Ectodermal cell (in vitro differentiated cells): ENCODE measurements at regions not wholly inside any gene's neighbourhood (a gene's known extent, or its start where the extent isn't known, plus 50 kb on each side); places are given as distances from the start of the nearest gene placed in this dataset.

Experiments
- H3K27ac ChIP-seq: 2 replicates; pipeline ENCODE4 v1.7.0; 2013; ENCODE audit warnings: mild to moderate bottlenecking, low read depth, low read length; ENCODE audit not compliant: insufficient read depth, poor library complexity, severe bottlenecking
- H3K27me3 ChIP-seq: 2 replicates; pipeline ENCODE4 v1.7.0; 2013; ENCODE audit warnings: mild to moderate bottlenecking, low read length; ENCODE audit not compliant: insufficient read depth, control insufficient read depth, poor library complexity, severe bottlenecking
- H3K36me3 ChIP-seq: one replicate; pipeline ENCODE4 v1.7.0; 2013; ENCODE audit warnings: low read length; ENCODE audit not compliant: control insufficient read depth, insufficient read depth
- H3K4me1 ChIP-seq: one replicate; pipeline ENCODE4 v1.7.0; 2013; ENCODE audit warnings: low read length; ENCODE audit not compliant: control insufficient read depth, insufficient read depth
- H3K4me3 ChIP-seq: 2 replicates; pipeline ENCODE4 v1.7.0; 2013; ENCODE audit warnings: low read depth, low read length, control low read depth; ENCODE audit not compliant: insufficient read depth
- H3K9me3 ChIP-seq: 2 replicates; pipeline ENCODE4 v1.7.0; 2013; ENCODE audit warnings: mild to moderate bottlenecking, low read length, moderate library complexity; ENCODE audit not compliant: control insufficient read depth
- WGBS, 2 experiments: methylation state at CpG; one replicate each; pipeline ENCODE4 v1.1.7; 2013; ENCODE audit warnings: missing lambda C conversion rate in 2 of 2; 5-methylcytosine and 5-hydroxymethylcytosine counted together

- Histone ChIP-seq H3K36me3 (peaks cover 19% of the 10 kb centered on the region), H3K4me1 (no peaks in the 10 kb centered on the region), H3K27me3 (no peaks in the 10 kb centered on the region), H3K9me3 (no peaks in the 10 kb centered on the region), H3K27ac (no peak overlapping the region), H3K4me3 (no peak overlapping the region)
- 96 to 97% methylated on average over 14 of the region's 14 CpGs for WGBS, 2 experiments
Observed at GRCh38 chr14:71734076-71734475, 198.2 kb upstream of the RGS6 start.

- no peaks in the 10 kb centered on the region for H3K27me3 ChIP-seq
- peaks cover 13% of the 10 kb centered on the region for H3K36me3 ChIP-seq
- no peak overlapping the region for H3K4me3 ChIP-seq
- no peaks in the 10 kb centered on the region for H3K9me3 ChIP-seq
- H3K27ac ChIP-seq, result no peak overlapping the region
- peaks cover 2% of the 10 kb centered on the region for H3K4me1 ChIP-seq
- 97 to 98% methylated on average over 2 of the region's 2 CpGs for WGBS, 2 experiments
Observed at GRCh38 chr14:71734885-71735284, 197.3 kb upstream of the RGS6 start.

GRCh38 chr14:71737760-71738159, 194.5 kb upstream of the RGS6 start:
- H3K4me3 ChIP-seq, result no peak overlapping the region
- peaks cover 4% of the 10 kb centered on the region for H3K4me1 ChIP-seq
- H3K27me3 ChIP-seq, result no peaks in the 10 kb centered on the region
- 85 to 87% methylated on average over 3 of the region's 3 CpGs for WGBS, 2 experiments
- no peaks in the 10 kb centered on the region for H3K9me3 ChIP-seq
- no peak overlapping the region for H3K27ac ChIP-seq
- peaks cover 8% of the 10 kb centered on the region for H3K36me3 ChIP-seq

- Histone ChIP-seq H3K4me1 (peaks cover 4% of the 10 kb centered on the region), H3K36me3 (peaks cover 8% of the 10 kb centered on the region), H3K27me3 (no peaks in the 10 kb centered on the region), H3K9me3 (no peaks in the 10 kb centered on the region), H3K27ac (no peak overlapping the region), H3K4me3 (no peak overlapping the region)
- 89 to 94% methylated on average over 3 of the region's 5 CpGs for WGBS, 2 experiments
Observed at GRCh38 chr14:71739273-71739990, 192.8 kb upstream of the RGS6 start.

- H3K36me3 ChIP-seq, result no peaks in the 10 kb centered on the region
- H3K4me1 ChIP-seq, result peaks cover 4% of the 10 kb centered on the region
- no peaks in the 10 kb centered on the region for H3K9me3 ChIP-seq
- no peaks in the 10 kb centered on the region for H3K27me3 ChIP-seq
- no peak overlapping the region for H3K4me3 ChIP-seq
- no peak overlapping the region for H3K27ac ChIP-seq
- 87 to 92% methylated on average over 5 of the region's 5 CpGs for WGBS, 2 experiments
Observed at GRCh38 chr14:71741241-71741640, 191.0 kb upstream of the RGS6 start.

- no peak overlapping the region for H3K4me3 ChIP-seq
- peaks cover 4% of the 10 kb centered on the region for H3K4me1 ChIP-seq
- H3K27me3 ChIP-seq, result no peaks in the 10 kb centered on the region
- no peaks in the 10 kb centered on the region for H3K36me3 ChIP-seq
- H3K27ac ChIP-seq, result no peak overlapping the region
- H3K9me3 ChIP-seq, result no peaks in the 10 kb centered on the region
- 94% methylated on average over 4 to 6 of the region's 6 CpGs for WGBS, 2 experiments
Observed at GRCh38 chr14:71742485-71742884, 189.7 kb upstream of the RGS6 start.

- Histone ChIP-seq H3K27ac (no peak overlapping the region), H3K4me3 (no peak overlapping the region), H3K27me3 (no peaks in the 10 kb centered on the region), H3K9me3 (no peaks in the 10 kb centered on the region), H3K4me1 (no peaks in the 10 kb centered on the region), H3K36me3 (no peaks in the 10 kb centered on the region)
- 93 to 94% methylated on average over 7 of the region's 7 CpGs for WGBS, 2 experiments
Observed at GRCh38 chr14:71745072-71745471, 187.2 kb upstream of the RGS6 start.

GRCh38 chr14:71748196-71748595, 184.0 kb upstream of the RGS6 start:
- H3K4me1 ChIP-seq, result no peaks in the 10 kb centered on the region
- no peaks in the 10 kb centered on the region for H3K9me3 ChIP-seq
- no peak overlapping the region for H3K4me3 ChIP-seq
- H3K27me3 ChIP-seq, result no peaks in the 10 kb centered on the region
- H3K27ac ChIP-seq, result no peak overlapping the region
- H3K36me3 ChIP-seq, result no peaks in the 10 kb centered on the region
- 87 to 96% methylated on average over 1 of the region's 1 CpG for WGBS, 2 experiments

GRCh38 chr14:71749613-71750238, 182.5 kb upstream of the RGS6 start:
- peaks cover 6% of the 10 kb centered on the region for H3K4me1 ChIP-seq
- 91 to 96% methylated on average over 8 of the region's 8 CpGs for WGBS, 2 experiments

GRCh38 chr14:71751264-71751663, 181.0 kb upstream of the RGS6 start:
- Histone ChIP-seq H3K27ac (no peak overlapping the region), H3K9me3 (no peaks in the 10 kb centered on the region), H3K4me3 (no peak overlapping the region), H3K4me1 (peaks cover 10% of the 10 kb centered on the region), H3K27me3 (no peaks in the 10 kb centered on the region), H3K36me3 (no peaks in the 10 kb centered on the region)
- 89 to 96% methylated on average over 2 of the region's 2 CpGs for WGBS, 2 experiments

More at GRCh38 chr14:71749613-71750238, 182.5 kb upstream of the RGS6 start:
- no peak overlapping the region for H3K4me3 ChIP-seq
- no peak overlapping the region for H3K27ac ChIP-seq
- H3K9me3 ChIP-seq, result no peaks in the 10 kb centered on the region
- no peaks in the 10 kb centered on the region for H3K36me3 ChIP-seq
- H3K27me3 ChIP-seq, result no peaks in the 10 kb centered on the region
